DOHH2 (cell line): ENCODE measurements at regions not wholly inside any gene's neighbourhood (a gene's known extent, or its start where the extent isn't known, plus 50 kb on each side); places are given as distances from the start of the nearest gene placed in this dataset.

ENCODE experiments used
- EZH2phosphoT487 ChIP-seq: fragments of 200-600 bp; sonication (generic); IDR thresholded peaks from 2 replicates; pipeline ENCODE4 v1.6.1; 2017; ENCODE audit warnings: borderline replicate concordance, mild to moderate bottlenecking, antibody characterized with exemption, low read length, moderate library complexity, mixed read lengths
- TF ChIP-seq, protein P1 (sequence below): fragments of 200-600 bp; sonication (generic); IDR thresholded peaks from one replicate; pipeline ENCODE4 v1.5.1; 2014; ENCODE audit warnings: antibody characterized with exemption, mild to moderate bottlenecking, low read depth, low read length; ENCODE audit not compliant: poor library complexity, severe bottlenecking

GRCh38 chr3:75983609-75984290 lies 198.4 kb upstream of the ZNF717 start:
- TF ChIP-seq, protein P1, sequence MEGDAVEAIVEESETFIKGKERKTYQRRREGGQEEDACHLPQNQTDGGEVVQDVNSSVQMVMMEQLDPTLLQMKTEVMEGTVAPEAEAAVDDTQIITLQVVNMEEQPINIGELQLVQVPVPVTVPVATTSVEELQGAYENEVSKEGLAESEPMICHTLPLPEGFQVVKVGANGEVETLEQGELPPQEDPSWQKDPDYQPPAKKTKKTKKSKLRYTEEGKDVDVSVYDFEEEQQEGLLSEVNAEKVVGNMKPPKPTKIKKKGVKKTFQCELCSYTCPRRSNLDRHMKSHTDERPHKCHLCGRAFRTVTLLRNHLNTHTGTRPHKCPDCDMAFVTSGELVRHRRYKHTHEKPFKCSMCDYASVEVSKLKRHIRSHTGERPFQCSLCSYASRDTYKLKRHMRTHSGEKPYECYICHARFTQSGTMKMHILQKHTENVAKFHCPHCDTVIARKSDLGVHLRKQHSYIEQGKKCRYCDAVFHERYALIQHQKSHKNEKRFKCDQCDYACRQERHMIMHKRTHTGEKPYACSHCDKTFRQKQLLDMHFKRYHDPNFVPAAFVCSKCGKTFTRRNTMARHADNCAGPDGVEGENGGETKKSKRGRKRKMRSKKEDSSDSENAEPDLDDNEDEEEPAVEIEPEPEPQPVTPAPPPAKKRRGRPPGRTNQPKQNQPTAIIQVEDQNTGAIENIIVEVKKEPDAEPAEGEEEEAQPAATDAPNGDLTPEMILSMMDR: no peak
- TF ChIP-seq EZH2phosphoT487: no peak
